SK-N-SH (cell line): ENCODE measurements at regions not wholly inside any gene's neighbourhood (a gene's known extent, or its start where the extent isn't known, plus 50 kb on each side); places are given as distances from the start of the nearest gene placed in this dataset.

Experiments used
- CTCF ChIA-PET: fragments of 300-600, 350-600 bp; formaldehyde crosslinking; extraction: SDS; loops from one replicate; lab custom pipeline; 2021; lab: Yijun Ruan, JAX
- POLR2A ChIA-PET: fragments of 350-600 bp; sonication (Branson Sonifier 250); formaldehyde crosslinking; extraction: SDS; loops from one replicate; lab custom pipeline; 2020; ENCODE audit warnings: antibody characterized with exemption, inconsistent platforms; lab: Yijun Ruan, JAX
- DNase-seq: peaks from one replicate; pipeline ENCODE4 v3.0.0; 2012
- H2AFZ ChIP-seq: fragments of 200-600 bp; sonication (generic); 2 replicates; pipeline ENCODE4 v1.8.1; 2016; ENCODE audit warnings: antibody characterized with exemption, mild to moderate bottlenecking, low read depth
- H3F3A ChIP-seq: fragments of 200-600 bp; sonication (generic); replicated peaks from 2 replicates; pipeline ENCODE3; 2016; ENCODE audit warnings: antibody characterized with exemption, mild to moderate bottlenecking; ENCODE audit not compliant: insufficient read depth
- H3K27ac ChIP-seq, 2 experiments: fragments of 200-500 bp in 1 of 2; fragments of 200-600 bp in 1 of 2; sonication (Bioruptor generic) in 1 of 2; sonication (generic), shearing (Covaris generic) in 1 of 2; 2 replicates each; pipeline versions ENCODE4 v1.5.1 to v1.6.1; 2014 to 2016; ENCODE audit warnings: low read depth in 2 of 2, inconsistent platforms in 1 of 2, low read length in 1 of 2, mild to moderate bottlenecking in 1 of 2, mixed read lengths in 1 of 2
- H3K27me3 ChIP-seq: fragments of 200-600 bp; sonication (generic), shearing (Covaris generic); 2 replicates; pipeline ENCODE4 v1.6.1; 2016; ENCODE audit warnings: mixed run types; ENCODE audit not compliant: insufficient read depth
- H3K36me3 ChIP-seq, 2 experiments: fragments of 200-500 bp in 1 of 2; fragments of 200-600 bp in 1 of 2; sonication (Bioruptor generic) in 1 of 2; sonication (generic) in 1 of 2; replicated peaks in 1 of 2; 2 replicates each; pipeline versions ENCODE3 to v1.5.1; 2014 to 2016; ENCODE audit warnings: low read length in 1 of 2, mild to moderate bottlenecking in 1 of 2; ENCODE audit not compliant: insufficient read depth in 2 of 2, control insufficient read depth in 1 of 2
- H3K4me1 ChIP-seq, 2 experiments: fragments of 200-500 bp in 1 of 2; fragments of 200-600 bp in 1 of 2; sonication (Bioruptor generic) in 1 of 2; sonication (generic), shearing (Covaris generic) in 1 of 2; 2 replicates each; pipeline versions ENCODE4 v1.5.1 to v1.6.1; 2014 to 2016; ENCODE audit warnings: low read depth in 1 of 2, low read length in 1 of 2, mixed run types in 1 of 2; ENCODE audit not compliant: insufficient read depth in 2 of 2, control insufficient read depth in 1 of 2
- H3K4me2 ChIP-seq: fragments of 200-600 bp; sonication (generic), shearing (Covaris generic); 2 replicates; pipeline ENCODE4 v1.6.1; 2017; ENCODE audit warnings: mixed run types
- H3K4me3 ChIP-seq, 2 experiments: fragments of 200-500 bp in 1 of 2; fragments of 200-600 bp in 1 of 2; sonication (Bioruptor generic) in 1 of 2; sonication (generic), shearing (Covaris generic) in 1 of 2; 2 replicates each; pipeline versions ENCODE4 v1.5.1 to v1.8.1; 2014 to 2016; ENCODE audit warnings: low read depth in 2 of 2, inconsistent platforms in 1 of 2, low read length in 1 of 2, mild to moderate bottlenecking in 1 of 2, mixed read lengths in 1 of 2, moderate library complexity in 1 of 2
- H3K79me2 ChIP-seq: fragments of 200-600 bp; sonication (generic); 2 replicates; pipeline ENCODE4 v1.8.1; 2017; ENCODE audit warnings: mild to moderate bottlenecking; ENCODE audit not compliant: insufficient read depth
- H3K9ac ChIP-seq: fragments of 200-600 bp; sonication (generic); 2 replicates; pipeline ENCODE4 v1.6.1; 2017; ENCODE audit warnings: mixed run types
- H3K9me2 ChIP-seq: fragments of 200-600 bp; sonication (generic); 2 replicates; pipeline ENCODE4 v1.6.1; 2017; ENCODE audit warnings: mixed run types
- H3K9me3 ChIP-seq: fragments of 200-600 bp; sonication (generic); 2 replicates; pipeline ENCODE4 v1.6.1; 2017; ENCODE audit warnings: mixed run types, mild to moderate bottlenecking, moderate library complexity
- H4K20me1 ChIP-seq: fragments of 200-600 bp; sonication (generic); 2 replicates; pipeline ENCODE4 v1.6.1; 2017; ENCODE audit warnings: mild to moderate bottlenecking, mixed run types; ENCODE audit not compliant: insufficient read depth
- EP300 ChIP-seq, 2 experiments: IDR thresholded peaks; 2 replicates each; pipeline versions ENCODE4 v1.4.0 to v1.6.1; 2012; ENCODE audit warnings: borderline replicate concordance in 1 of 2, low read depth in 1 of 2, low read length in 1 of 2
- FOSL2 ChIP-seq: IDR thresholded peaks from 2 replicates; pipeline ENCODE4 v1.4.0; 2012; ENCODE audit warnings: low read depth, mild to moderate bottlenecking, moderate library complexity, borderline replicate concordance
- FOXJ3 ChIP-seq: sonication (generic); formaldehyde crosslinking; IDR thresholded peaks from 2 replicates; pipeline ENCODE4 v1.5.1; 2020; ENCODE audit warnings: mild to moderate bottlenecking, missing genetic modification reagents
- GABPA ChIP-seq: IDR thresholded peaks from 2 replicates; pipeline ENCODE4 v1.4.0; 2012; ENCODE audit warnings: low read depth, mild to moderate bottlenecking
- GATA2 ChIP-seq: sonication (generic); formaldehyde crosslinking; IDR thresholded peaks from 2 replicates; pipeline ENCODE4 v1.5.0; 2020; ENCODE audit warnings: mild to moderate bottlenecking, missing genetic modification reagents
- JUND ChIP-seq: IDR thresholded peaks from 2 replicates; pipeline ENCODE4 v1.4.0; 2012
- MAX ChIP-seq: IDR thresholded peaks from 2 replicates; pipeline ENCODE4 v1.4.0; 2012; ENCODE audit warnings: low read depth
- NFIC ChIP-seq: IDR thresholded peaks from 2 replicates; pipeline ENCODE4 v1.4.0; 2012; ENCODE audit warnings: borderline replicate concordance
- RAD21 ChIP-seq: IDR thresholded peaks from 2 replicates; pipeline ENCODE4 v1.6.1; 2012; ENCODE audit warnings: mild to moderate bottlenecking, low read length
- RXRA ChIP-seq: IDR thresholded peaks from 2 replicates; pipeline ENCODE4 v1.4.0; 2012; ENCODE audit warnings: low read depth, mild to moderate bottlenecking, borderline replicate concordance
- SIN3A ChIP-seq: IDR thresholded peaks from 2 replicates; pipeline ENCODE4 v1.6.1; 2012; ENCODE audit warnings: low read depth, mild to moderate bottlenecking, low read length, moderate library complexity, borderline replicate concordance
- YY1 ChIP-seq: IDR thresholded peaks from 2 replicates; pipeline ENCODE4 v1.4.0; 2012; ENCODE audit warnings: low read depth, mild to moderate bottlenecking
- WGBS: methylation state at CpG from one replicate; pipeline ENCODE4 v1.1.6; 2017; ENCODE audit warnings: low lambda C conversion rate; 5-methylcytosine and 5-hydroxymethylcytosine counted together
- TF ChIP-seq, protein P1 (sequence below): fragments of 150-350 bp; IDR thresholded peaks from 2 replicates; pipeline ENCODE4 v1.6.1; 2017; ENCODE audit warnings: antibody characterized with exemption, low read length, low read depth, borderline replicate concordance

DNA sequence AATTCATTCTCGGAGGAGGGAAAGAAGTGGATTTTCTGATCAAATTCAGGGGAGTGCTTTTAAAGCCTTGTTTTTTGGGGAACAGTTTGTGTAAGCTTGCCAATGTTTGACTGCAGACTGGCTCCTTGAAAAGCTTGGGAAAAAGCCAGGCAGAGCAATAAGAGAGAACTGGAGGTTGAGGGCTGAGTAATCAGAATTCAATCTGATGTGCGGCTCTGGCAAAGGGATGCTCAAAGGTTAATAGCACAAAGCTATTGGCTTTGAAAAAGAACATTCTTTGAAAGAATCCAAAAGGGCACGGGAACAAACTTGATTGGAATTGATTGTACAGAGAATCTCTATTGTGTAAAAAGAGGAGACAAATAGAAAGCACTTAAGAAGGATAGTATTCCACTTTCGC, 279.3 kb downstream of the YTHDC2 start:
- DNase-seq: no peak
- ChIA-PET POLR2A (no interaction called here), CTCF (interaction anchor here (1.5 kb wide), 1 partner anchor 13 kb away, joined by 3 read pairs; no protein-coding TSS in a partner anchor)
- Histone ChIP-seq H3K36me3 (no peaks in the 10 kb centered on the region), H3K9me3 (no peaks in the 10 kb centered on the region), H3K4me2 (no peak overlapping the region), H3K79me2 (no peaks in the 10 kb centered on the region), H3K4me3 (no peak overlapping the region), H3K27me3 (no peaks in the 10 kb centered on the region; the same call in 1 of the 2 replicates), H3K9me2 (no peaks in the 10 kb centered on the region), H3F3A (no peaks in the 10 kb centered on the region), H2AFZ (no peak overlapping the region), H4K20me1 (no peaks in the 10 kb centered on the region), H3K9ac (no peak overlapping the region), H3K4me1 (no peaks in the 10 kb centered on the region), H3K27ac (no peak overlapping the region)
- WGBS: 20% methylated on average over 4 of the region's 4 CpGs
- no peak for TF ChIP-seq EP300 (IDR thresholded peaks at IDR 0.05; ENCODE audit: borderline replicate concordance in 1 of 2, low read depth in 1 of 2, low read length in 1 of 2)
- TF ChIP-seq RAD21: no peak
- no peak for TF ChIP-seq GATA2 (CRISPR knock-in tag)

GRCh38 chr5:113794981-113795380, 281.5 kb downstream of the YTHDC2 start:
- Histone ChIP-seq H2AFZ (no peak overlapping the region), H4K20me1 (no peaks in the 10 kb centered on the region), H3K9me3 (no peaks in the 10 kb centered on the region), H3K4me1 (no peaks in the 10 kb centered on the region), H3K4me2 (no peak overlapping the region), H3K27me3 (no peaks in the 10 kb centered on the region; the same call in 1 of the 2 replicates), H3K9ac (no peak overlapping the region), H3K4me3 (no peak overlapping the region), H3F3A (no peaks in the 10 kb centered on the region), H3K79me2 (no peaks in the 10 kb centered on the region), H3K9me2 (no peaks in the 10 kb centered on the region), H3K36me3 (no peaks in the 10 kb centered on the region), H3K27ac (no peak overlapping the region)
- ChIA-PET POLR2A (no interaction called here), CTCF (no interaction called here)
- WGBS: 5% methylated on average over 1 of the region's 1 CpG
- DNase-seq: no peak
- TF ChIP-seq, protein P1, sequence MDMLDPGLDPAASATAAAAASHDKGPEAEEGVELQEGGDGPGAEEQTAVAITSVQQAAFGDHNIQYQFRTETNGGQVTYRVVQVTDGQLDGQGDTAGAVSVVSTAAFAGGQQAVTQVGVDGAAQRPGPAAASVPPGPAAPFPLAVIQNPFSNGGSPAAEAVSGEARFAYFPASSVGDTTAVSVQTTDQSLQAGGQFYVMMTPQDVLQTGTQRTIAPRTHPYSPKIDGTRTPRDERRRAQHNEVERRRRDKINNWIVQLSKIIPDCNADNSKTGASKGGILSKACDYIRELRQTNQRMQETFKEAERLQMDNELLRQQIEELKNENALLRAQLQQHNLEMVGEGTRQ: no peak

- H4K20me1 ChIP-seq: no peaks in the 10 kb centered on the region
- TF ChIP-seq YY1 (no peak), SIN3A (no peak), GABPA (no peak), FOXJ3 (no peak), FOSL2 (no peak), JUND (no peak), NFIC (no peak), MAX (no peak), RXRA (no peak)
- TF ChIP-seq, protein P1: no peak
- TF ChIP-seq, all 33 proteins: peak for 0
- Histone ChIP-seq H3K4me3 (no peak overlapping the region), H3K9me3 (no peaks in the 10 kb centered on the region), H3K36me3 (no peaks in the 10 kb centered on the region), H3K4me2 (no peak overlapping the region), H3K79me2 (no peaks in the 10 kb centered on the region), H2AFZ (no peak overlapping the region), H3K9ac (no peak overlapping the region), H3K9me2 (no peaks in the 10 kb centered on the region), H3K4me1 (no peaks in the 10 kb centered on the region), H3F3A (no peaks in the 10 kb centered on the region), H3K27ac (no peak overlapping the region), H3K27me3 (no peaks in the 10 kb centered on the region; the same call in 1 of the 2 replicates)
- CTCF ChIA-PET: no interaction called here
- DNase-seq: no peak
- POLR2A ChIA-PET: no interaction called here
- 15% methylated on average over 3 of the region's 3 CpGs for WGBS
Measured at GRCh38 chr5:113800686-113801085, 287.2 kb downstream of the YTHDC2 start.
